ENCODE measurements at regions not wholly inside any gene's neighbourhood (a gene's known extent, or its start where the extent isn't known, plus 50 kb on each side); places are given as distances from the start of the nearest gene placed in this dataset.

DNA sequence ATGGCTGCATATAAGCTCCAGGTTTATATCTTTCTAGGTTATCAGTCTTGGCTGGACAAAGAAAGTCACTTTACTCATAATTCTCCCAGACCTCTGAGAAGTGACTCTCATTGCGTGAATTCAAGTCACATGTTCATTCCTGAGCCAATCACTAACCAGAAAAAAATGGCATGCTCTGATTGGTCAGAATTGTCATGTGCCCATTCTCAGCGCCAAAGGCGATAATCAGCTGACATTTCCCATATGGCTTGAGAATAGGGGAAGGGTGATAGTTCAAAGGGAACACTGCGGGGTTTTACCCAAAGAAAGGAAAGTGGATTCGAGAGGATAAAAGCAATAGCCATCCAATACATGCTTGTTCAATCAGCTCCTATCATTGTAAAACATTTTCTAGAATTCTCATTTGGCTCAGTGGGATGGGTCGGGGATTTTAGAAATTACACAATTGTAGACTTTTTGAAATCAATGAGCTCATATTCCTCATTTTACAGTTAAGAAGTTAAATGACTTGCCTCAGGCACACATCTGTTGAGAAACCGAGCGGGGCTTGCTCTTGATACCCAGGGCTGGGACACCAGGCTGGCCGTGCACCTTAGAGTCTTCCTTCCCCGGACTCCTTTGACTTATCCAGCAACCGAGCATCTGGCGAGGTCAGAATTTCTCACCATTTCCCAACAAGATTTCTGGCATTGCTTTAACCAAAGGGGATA lies 454.0 kb upstream of the TBX3 start:
- TF ChIP-seq TOX (CRISPR knock-in tag; IDR thresholded peaks at IDR 0.05; ENCODE audit: borderline replicate concordance) (no peak), ISL1 (CRISPR knock-in tag; IDR thresholded peaks at IDR 0.05) (no peak), GLIS3 (CRISPR knock-in tag; IDR thresholded peaks at IDR 0.05) (no peak), ZNF565 (CRISPR knock-in tag; conservative IDR thresholded peaks at IDR 0.05; ENCODE audit: low read depth) (no peak), SNAI2 (CRISPR knock-in tag; IDR thresholded peaks at IDR 0.05) (no peak), PPARA (CRISPR knock-in tag; IDR thresholded peaks at IDR 0.05; ENCODE audit: borderline replicate concordance) (no peak), CSDC2 (CRISPR knock-in tag; IDR thresholded peaks at IDR 0.05) (no peak), BACH2 (CRISPR knock-in tag; IDR thresholded peaks at IDR 0.05; ENCODE audit: borderline replicate concordance) (no peak)
- TF ChIP-seq, protein P1, sequence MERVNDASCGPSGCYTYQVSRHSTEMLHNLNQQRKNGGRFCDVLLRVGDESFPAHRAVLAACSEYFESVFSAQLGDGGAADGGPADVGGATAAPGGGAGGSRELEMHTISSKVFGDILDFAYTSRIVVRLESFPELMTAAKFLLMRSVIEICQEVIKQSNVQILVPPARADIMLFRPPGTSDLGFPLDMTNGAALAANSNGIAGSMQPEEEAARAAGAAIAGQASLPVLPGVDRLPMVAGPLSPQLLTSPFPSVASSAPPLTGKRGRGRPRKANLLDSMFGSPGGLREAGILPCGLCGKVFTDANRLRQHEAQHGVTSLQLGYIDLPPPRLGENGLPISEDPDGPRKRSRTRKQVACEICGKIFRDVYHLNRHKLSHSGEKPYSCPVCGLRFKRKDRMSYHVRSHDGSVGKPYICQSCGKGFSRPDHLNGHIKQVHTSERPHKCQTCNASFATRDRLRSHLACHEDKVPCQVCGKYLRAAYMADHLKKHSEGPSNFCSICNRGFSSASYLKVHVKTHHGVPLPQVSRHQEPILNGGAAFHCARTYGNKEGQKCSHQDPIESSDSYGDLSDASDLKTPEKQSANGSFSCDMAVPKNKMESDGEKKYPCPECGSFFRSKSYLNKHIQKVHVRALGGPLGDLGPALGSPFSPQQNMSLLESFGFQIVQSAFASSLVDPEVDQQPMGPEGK (CRISPR knock-in tag; IDR thresholded peaks at IDR 0.05; ENCODE audit: borderline replicate concordance): no peak
